HG03432 (cell line): ENCODE measurements at regions not wholly inside any gene's neighbourhood (a gene's known extent, or its start where the extent isn't known, plus 50 kb on each side); places are given as distances from the start of the nearest gene placed in this dataset.

Experiments
- ATAC-seq: cut with Tn5 transposase; IDR thresholded peaks from one replicate; pipeline ENCODE4 v1.9.1; 2021; ENCODE audit warnings: mild to moderate bottlenecking, moderate library complexity; ENCODE audit not compliant: unreplicated experiment

DNA sequence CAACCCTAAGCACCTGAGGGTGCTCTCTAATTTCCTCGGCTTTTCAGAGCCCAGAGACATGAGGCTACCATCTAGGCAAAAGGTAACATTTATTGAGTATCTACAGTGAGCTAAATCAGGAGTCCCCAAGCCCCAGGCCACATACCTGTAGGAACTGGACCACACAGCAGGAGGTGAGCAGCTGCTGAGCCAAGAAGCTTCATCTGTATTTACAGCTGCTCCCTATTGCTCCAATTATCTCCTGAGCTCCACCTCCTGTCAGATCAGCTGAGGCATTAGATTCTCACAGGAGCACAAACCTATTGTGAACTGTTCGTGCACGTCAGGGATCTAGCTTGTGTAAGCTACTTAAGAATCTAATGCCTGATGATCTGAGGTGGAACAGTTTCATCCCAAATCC lies 70.2 kb downstream of the RND3 start:
- ATAC-seq: no peak

- ATAC-seq: no peak
Measured at GRCh38 chr2:150415022-150415421, 72.4 kb downstream of the RND3 start.

GRCh38 chr2:150413910-150414309 lies 73.6 kb downstream of the RND3 start:
- ATAC-seq: no peak

GRCh38 chr2:150413366-150413765 lies 74.1 kb downstream of the RND3 start:
- ATAC-seq: no peak

GRCh38 chr2:150410809-150411208 lies 76.7 kb downstream of the RND3 start:
- ATAC-seq: no peak

GRCh38 chr2:150409196-150409595 lies 78.3 kb downstream of the RND3 start:
- ATAC-seq: no peak

- peak; percentile 65 for ATAC-seq
Measured at GRCh38 chr2:150404147-150404546, 83.3 kb downstream of the RND3 start.

GRCh38 chr2:150403457-150403856 lies 84.0 kb downstream of the RND3 start:
- peak; percentile 99 for ATAC-seq

DNA sequence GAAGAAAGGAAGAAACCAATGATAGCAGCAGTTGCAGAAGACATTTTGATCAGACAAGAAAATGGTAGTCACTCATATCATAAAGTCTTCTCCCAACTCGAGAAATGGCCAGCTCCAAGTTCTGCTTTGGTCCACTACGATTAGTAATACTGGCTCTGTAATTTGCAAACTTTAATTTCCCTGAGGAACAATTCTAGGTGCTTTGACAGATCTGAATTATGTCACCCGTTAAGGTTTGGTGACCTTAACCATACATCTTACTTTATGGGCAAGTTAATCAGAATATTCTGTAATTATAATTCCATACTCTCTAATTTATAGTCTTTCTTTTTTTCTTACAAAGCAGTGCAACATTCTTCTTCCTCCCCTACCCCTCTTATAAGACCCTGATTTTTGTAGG lies 84.5 kb downstream of the RND3 start:
- no peak for ATAC-seq

DNA sequence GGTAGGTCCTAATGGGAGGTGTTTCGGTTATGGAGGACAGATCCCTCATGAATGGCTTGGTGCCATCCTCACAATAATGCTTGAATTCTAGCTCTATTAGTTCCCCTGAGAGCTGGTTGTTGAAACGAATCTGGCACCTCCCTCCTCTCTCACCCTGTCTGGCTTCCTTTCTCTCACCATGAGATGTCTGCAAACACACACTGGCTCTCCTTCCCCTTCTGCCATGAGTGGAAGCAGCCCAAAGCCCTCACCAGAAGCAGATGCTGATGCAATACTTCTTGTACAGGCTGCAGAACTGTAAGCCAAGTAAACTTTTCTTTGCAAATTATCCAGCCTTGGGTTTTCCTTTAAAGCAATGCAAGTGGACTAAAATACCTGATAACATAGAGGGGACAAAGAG lies 86.6 kb downstream of the RND3 start:
- no peak for ATAC-seq

- no peak for ATAC-seq
Measured at GRCh38 chr2:150392614-150393013, 94.9 kb downstream of the RND3 start.

DNA sequence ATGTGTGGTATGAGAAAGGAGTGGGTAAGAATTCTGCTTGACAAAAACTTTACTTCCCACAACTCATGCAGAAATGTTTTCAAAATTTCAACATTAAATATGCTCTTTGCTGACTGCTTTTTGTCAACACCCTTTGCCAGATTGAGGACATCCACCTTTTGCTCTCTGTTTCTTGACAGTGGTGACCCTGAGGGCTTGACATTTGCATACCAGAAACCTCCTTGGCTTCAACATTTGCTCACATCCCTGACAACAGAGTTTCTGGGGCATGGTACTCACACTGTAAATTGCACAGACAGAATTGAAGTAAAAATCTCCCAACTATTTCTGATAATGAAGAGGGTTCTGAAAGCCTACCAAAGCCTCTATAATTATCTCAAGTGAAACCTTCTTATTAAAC lies 95.7 kb downstream of the RND3 start:
- peak; percentile 80 for ATAC-seq

GRCh38 chr2:150389447-150389846 lies 98.0 kb downstream of the RND3 start:
- no peak for ATAC-seq

- ATAC-seq: no peak
Measured at GRCh38 chr2:150388289-150388625, 99.2 kb downstream of the RND3 start.

- no peak for ATAC-seq
Measured at GRCh38 chr2:150387586-150388288, 99.7 kb downstream of the RND3 start.

- no peak for ATAC-seq
Measured at GRCh38 chr2:150385211-150385610, 102.3 kb downstream of the RND3 start.

GRCh38 chr2:150383587-150383986 lies 103.9 kb downstream of the RND3 start:
- ATAC-seq: no peak

GRCh38 chr2:150379166-150379565 lies 108.3 kb downstream of the RND3 start:
- ATAC-seq: no peak

- no peak for ATAC-seq
Measured at GRCh38 chr2:150378686-150379085, 108.8 kb downstream of the RND3 start.

- ATAC-seq: no peak
Measured at GRCh38 chr2:150376553-150377335, 110.7 kb downstream of the RND3 start.

DNA sequence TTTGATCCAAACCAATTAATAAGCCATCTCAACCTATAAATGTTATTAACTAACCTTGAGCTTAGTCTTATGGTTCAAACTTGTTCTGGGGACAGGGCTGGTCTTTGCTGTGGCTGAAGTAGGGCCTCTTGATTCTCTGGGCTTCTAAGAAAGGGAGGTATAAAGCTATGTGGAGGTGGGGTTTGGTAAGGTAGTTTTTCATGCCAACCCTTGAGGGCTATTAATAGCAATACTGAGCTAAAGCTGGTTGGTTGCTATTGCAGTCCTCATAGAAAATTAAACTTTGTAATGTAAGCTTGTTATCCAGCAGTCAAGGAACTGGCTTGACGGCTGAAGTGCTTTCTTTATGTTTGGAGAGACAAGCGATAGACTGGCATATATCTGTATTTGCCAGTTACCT lies 112.1 kb downstream of the RND3 start:
- no peak for ATAC-seq

- ATAC-seq: no peak
Measured at GRCh38 chr2:150374492-150374891, 113.0 kb downstream of the RND3 start.

DNA sequence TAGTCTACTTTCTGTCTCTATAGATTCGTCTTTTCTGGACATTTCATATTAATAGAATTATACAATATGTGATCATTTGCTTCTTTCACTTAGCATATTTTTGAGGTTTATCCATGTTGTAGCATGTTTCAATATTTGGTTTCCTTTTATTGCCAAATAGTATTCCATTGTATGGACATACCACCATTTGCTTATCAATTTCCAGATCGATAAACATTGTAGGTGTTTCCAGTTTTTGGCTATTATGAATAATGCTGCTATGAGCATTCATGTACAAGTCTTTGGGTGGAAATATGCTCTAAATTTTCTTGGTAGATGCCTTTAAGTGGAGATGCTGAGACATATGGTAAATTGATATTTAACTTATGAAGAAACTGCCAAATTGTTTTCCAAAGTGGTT lies 114.1 kb downstream of the RND3 start:
- no peak for ATAC-seq
